ENCODE measurements at regions not wholly inside any gene's neighbourhood (a gene's known extent, or its start where the extent isn't known, plus 50 kb on each side); places are given as distances from the start of the nearest gene placed in this dataset.

DNA sequence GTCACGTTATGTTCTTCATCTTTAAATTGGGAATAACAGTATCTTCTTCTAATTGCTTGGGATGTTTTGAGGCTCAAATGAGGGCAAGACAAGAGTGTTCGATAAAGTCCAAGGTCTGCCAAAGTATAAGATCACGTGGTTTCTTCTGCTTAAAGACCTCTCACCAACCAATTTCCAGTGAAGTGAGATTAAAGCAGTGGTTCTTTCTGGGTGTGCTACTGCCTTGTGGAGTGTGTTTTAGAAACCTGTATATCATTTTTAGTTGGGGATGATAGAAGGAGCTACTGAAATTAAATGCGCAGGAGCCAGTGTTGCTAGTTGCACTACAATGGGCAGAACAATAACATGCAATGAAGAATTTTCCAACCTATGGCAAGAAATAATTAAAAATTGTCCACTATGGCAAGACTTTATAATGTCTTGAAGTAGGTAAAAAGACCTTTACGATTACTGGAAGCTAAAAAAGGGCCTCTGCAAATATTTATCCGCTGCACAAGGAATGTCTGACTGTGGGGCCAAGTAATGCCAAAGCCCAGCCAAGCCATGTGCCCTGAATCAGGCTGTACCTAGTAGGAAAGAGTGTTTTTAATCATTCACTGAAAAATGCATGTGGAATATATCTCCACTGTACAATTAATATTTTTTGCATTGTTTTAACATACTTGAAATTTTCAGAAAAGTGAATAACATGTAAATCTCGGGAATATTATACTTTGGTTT lies 244.5 kb upstream of the REG3G start:
- Histone ChIP-seq H3K27me3 (no peaks in the 10 kb centered on the region), H3K4me3 (no peak overlapping the region), H3K27ac (no peak overlapping the region)

DNA sequence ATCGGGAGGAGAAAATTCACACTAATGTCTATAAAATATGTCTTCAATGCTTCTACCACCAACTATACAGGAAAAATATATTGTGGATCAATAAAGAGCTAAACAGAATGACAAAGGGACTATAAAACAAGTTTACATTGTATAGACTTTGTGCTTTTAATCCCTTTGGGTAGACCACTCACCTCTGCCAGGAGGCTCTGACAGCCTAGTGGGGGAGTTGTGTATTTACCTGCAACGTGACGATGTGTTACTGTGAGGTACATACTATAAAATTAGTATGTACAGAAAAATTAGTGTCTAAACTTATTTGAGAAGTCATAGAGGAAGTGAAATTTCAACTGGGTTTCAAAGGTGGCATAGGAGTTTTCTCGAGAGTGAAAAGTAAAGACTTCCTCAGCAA lies 243.3 kb upstream of the REG3G start:
- intact Hi-C loops (cut with DNase I; ENCODE audit: low total_unique reads): no loop called here
- 68 to 82% methylated on average over 4 of the region's 4 CpGs for WGBS, 2 donors
- no peaks in the 10 kb centered on the region for H3K4me1 ChIP-seq
- TF ChIP-seq CTCF (IDR thresholded peaks at IDR 0.05): no peak
- no peak for TF ChIP-seq POLR2A (IDR thresholded peaks at IDR 0.05)
- DNase-seq: no peak
- H3K4me3 ChIP-seq: no peak overlapping the region
- no peaks in the 10 kb centered on the region for H3K36me3 ChIP-seq (ENCODE audit: low read depth, missing control alignments)
- no peaks in the 10 kb centered on the region for H3K9me3 ChIP-seq
- H3K27ac ChIP-seq: no peak overlapping the region
- no peaks in the 10 kb centered on the region for H3K27me3 ChIP-seq

More for the DNA sequence above, 244.5 kb upstream of the REG3G start:
- DNase-seq: no peak
- Histone ChIP-seq H3K36me3 (ENCODE audit: low read depth, missing control alignments) (no peaks in the 10 kb centered on the region), H3K4me1 (no peaks in the 10 kb centered on the region), H3K9me3 (no peaks in the 10 kb centered on the region)
- intact Hi-C loops (cut with DNase I; ENCODE audit: low total_unique reads): no loop called here
- 34 to 42% methylated on average over 7 of the region's 7 CpGs for whole genome bisulfite sequencing, 2 donors
- TF ChIP-seq POLR2A (IDR thresholded peaks at IDR 0.05) (no peak), CTCF (IDR thresholded peaks at IDR 0.05) (no peak)

DNA sequence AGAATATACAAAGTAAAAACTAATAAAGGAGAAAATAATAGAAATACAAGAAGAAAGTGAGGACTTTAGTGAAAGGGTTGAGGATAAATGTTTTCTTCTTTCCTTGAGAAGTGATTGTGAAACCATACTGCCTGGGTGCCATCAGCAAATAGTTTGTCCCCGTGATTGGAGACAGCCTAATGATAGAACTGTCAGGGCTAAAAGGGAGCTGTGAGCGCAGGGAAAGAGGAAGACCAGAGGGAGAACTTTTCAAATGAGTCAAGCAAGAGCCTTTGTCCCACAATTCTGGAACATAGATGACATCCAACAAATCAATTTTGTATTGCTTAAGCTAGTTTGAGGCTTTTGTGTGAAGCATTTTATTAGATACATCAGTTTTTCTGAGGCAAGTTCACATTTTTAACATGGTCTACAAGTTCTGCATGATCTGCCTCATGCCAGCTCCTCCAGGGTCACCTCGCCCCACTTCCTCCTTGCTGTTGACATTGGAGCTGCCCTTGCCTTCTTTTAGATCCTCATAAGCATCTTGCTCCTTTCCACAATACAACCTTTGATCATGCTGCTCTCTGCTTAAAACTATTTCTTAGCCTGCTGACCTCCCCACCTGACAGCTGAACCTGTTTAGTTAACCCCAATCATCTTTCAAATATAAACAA lies 213.4 kb upstream of the REG3G start:
- Histone ChIP-seq H3K27ac (no peak overlapping the region), H3K9me3 (no peaks in the 10 kb centered on the region), H3K4me1 (no peaks in the 10 kb centered on the region), H3K36me3 (ENCODE audit: low read depth, missing control alignments) (no peaks in the 10 kb centered on the region), H3K4me3 (no peak overlapping the region), H3K27me3 (no peaks in the 10 kb centered on the region)
- intact Hi-C loops (cut with DNase I; ENCODE audit: low total_unique reads): no loop called here
- TF ChIP-seq POLR2A (IDR thresholded peaks at IDR 0.05) (no peak), CTCF (IDR thresholded peaks at IDR 0.05) (no peak)
- DNase-seq: no peak
- 72 to 80% methylated on average over 3 of the region's 3 CpGs for WGBS, 2 donors

GRCh38 chr2:78814331-78814986 lies 211.0 kb upstream of the REG3G start:
- no peak for TF ChIP-seq POLR2A (IDR thresholded peaks at IDR 0.05)
- no peak for TF ChIP-seq CTCF (IDR thresholded peaks at IDR 0.05)
- H3K36me3 ChIP-seq (ENCODE audit: low read depth, missing control alignments): no peaks in the 10 kb centered on the region
- 75 to 76% methylated on average over 12 of the region's 12 CpGs for WGBS, 2 donors
- H3K27ac ChIP-seq: no peak overlapping the region
- no peak overlapping the region for H3K4me3 ChIP-seq
- H3K9me3 ChIP-seq: no peaks in the 10 kb centered on the region
- no peak for DNase-seq
- intact Hi-C loops (cut with DNase I; ENCODE audit: low total_unique reads): no loop called here
- no peaks in the 10 kb centered on the region for H3K4me1 ChIP-seq
- no peaks in the 10 kb centered on the region for H3K27me3 ChIP-seq

Measured in testis (tissue), 2 donors.